Embryonic facial prominence (tissue), 1 donor: ENCODE measurements at regions not wholly inside any gene's neighbourhood (a gene's known extent, or its start where the extent isn't known, plus 50 kb on each side); places are given as distances from the start of the nearest gene placed in this dataset.

Experiments used
- DNase-seq: peaks from one replicate; pipeline ENCODE4 v3.0.0-alpha.2; 2016; ENCODE audit errors: extremely low spot score

GRCh38 chr10:123494301-123494808, 171.8 kb upstream of the GPR26 start:
- no peak for DNase-seq

GRCh38 chr10:123496375-123496774, 169.8 kb upstream of the GPR26 start:
- DNase-seq, result no peak

DNA sequence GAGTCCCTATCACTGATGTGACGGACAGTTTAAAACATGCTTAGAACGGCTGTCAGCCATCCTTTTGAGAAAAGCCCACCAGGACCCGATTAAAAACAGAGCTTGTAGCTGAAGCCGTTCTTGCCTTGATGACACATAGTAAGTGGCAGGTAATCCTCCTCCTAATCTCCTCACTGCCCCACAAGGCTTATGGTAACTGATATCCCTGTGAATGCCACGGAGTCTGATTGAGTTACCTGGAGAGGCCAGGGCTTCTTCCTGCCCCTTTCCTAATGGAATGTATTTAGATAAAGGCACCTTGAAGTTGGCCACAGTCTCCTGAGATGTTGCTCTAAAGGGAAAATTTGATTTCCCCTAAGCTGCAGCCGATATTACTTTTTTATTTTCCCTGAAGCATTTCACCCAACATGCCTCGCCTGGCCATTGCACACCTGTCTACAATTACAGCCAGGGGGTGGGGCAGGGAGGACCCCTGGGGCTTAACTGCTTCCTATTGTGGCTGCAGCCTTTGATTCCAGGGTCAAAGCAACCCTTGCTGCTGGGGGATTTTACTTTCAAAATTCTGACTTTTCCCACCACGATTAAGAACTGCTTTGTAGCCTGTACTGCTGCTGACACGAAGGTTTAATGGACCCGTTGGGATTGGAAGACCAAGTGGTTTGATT, 169.0 kb upstream of the GPR26 start:
- DNase-seq, result no peak

DNA sequence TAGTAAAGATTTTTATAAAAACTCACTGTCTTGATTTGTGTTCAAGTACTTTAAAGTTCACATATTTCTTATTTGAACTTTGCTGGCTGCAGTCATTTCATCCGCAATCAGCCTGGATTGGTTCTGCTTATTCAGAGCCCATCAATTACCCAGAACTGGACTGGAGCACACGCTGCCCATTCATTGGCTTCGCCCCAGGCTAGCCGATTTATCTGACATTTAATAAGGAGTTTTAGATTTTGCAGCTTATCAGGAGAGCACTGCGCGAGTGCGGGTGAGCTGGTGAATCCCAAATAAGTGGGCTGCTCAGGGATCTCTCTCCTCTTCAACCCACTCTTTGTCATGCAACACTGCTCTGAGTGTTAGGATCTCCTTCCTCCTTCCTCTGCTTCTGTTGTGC, 166.0 kb upstream of the GPR26 start:
- DNase-seq, result no peak

DNA sequence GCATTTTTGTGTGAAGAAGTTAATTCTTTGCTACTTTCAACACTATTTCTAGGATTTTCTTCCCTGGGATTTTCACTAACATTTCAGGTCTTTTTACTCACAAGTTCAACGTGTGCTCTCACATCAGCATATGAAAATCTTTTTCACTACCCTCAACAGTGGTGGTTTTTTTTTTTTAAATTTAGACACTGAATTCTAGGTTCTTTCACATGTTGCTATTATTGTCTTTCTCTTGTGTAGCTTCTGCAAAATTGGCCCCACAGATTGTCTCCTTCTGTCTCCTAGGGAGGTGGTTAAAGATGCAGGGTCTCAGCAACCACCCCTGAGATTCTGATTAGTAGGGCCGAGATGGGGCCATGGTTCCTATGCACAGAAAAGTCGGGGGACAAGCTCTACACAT, 165.0 kb upstream of the GPR26 start:
- no peak for DNase-seq

DNA sequence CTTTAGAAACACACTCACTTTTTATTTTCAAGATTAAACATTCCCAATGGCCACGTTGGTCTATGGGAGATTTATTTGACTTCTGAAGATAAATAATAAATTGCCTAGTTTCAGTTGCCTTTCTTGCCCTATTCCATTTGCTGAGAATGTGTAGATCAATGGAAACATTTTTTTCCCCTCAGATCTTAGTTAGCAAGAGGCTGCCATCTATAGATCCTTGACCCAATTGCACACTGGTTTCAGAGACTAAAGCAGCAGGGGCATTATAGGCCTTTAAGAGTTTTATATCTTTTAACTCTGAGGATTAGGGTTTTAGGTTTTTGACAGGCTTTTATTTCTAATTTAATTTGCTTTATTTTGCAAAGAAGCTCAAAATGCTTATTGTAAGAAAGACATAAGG, 163.2 kb upstream of the GPR26 start:
- DNase-seq, result no peak

DNA sequence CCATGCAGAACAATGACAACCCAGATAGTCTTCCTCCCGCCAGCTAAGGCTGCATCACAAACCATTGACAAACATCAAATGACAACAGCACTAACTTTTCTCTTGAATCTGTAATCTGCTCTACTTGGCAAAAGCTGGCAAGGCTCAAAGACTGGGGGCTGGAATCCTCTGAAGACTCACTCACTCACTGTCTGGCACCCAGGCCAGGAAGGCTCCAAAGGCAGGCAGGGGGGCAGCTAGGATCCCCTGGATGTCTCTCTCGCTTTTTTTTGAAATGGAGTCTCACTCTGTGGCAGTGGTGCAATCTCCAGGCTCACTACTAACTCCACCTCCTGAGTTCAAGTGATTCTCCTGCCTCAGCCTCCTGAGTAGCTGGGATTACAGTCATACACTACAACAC, 159.7 kb upstream of the GPR26 start:
- DNase-seq, result no peak

DNA sequence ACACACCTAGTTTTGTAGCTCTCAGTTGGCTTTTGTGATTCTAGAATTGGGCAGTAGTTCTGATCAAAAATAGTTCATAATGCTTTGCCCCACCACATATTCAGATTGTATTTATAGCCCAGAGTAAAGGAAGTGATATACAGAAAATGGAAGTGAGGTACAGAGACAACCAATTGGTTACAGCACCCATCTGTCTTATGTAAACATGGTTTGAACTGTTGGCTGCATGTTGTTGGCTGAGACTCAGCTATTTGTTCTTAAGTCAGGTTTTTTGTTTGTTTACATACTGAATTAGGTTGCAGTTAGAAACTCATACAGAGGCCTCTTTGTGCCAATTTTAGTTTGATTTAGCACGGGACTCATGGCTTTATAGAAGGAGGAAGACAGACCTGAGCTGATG, 158.9 kb upstream of the GPR26 start:
- no peak for DNase-seq

GRCh38 chr10:123509338-123509737, 156.8 kb upstream of the GPR26 start:
- DNase-seq, result no peak

GRCh38 chr10:123512901-123513775, 153.0 kb upstream of the GPR26 start:
- no peak for DNase-seq

DNA sequence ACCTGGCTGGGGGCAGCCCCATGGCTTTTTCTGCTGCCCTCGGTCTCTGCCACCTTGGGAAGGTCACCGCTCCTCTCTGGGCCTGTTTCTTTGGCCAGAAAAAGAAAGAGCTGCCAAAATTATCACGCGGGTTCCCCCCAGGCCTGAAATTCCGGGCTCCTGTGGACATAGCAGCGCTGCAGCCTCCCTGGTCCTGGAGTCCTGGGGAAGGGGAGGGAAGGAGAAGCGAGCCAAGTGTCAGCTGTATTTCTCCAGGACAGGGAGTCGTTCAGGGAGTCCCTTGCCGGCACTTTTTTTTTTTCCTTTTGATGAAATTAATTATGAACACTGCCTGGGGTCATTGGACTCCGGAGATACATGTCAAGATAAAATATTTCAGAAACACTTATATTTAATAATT, 152.3 kb upstream of the GPR26 start:
- no peak for DNase-seq

GRCh38 chr10:123514996-123515395, 151.2 kb upstream of the GPR26 start:
- no peak for DNase-seq

GRCh38 chr10:123515661-123516060, 150.5 kb upstream of the GPR26 start:
- no peak for DNase-seq

- no peak for DNase-seq
Measured at GRCh38 chr10:123516291-123516690, 149.9 kb upstream of the GPR26 start.

DNA sequence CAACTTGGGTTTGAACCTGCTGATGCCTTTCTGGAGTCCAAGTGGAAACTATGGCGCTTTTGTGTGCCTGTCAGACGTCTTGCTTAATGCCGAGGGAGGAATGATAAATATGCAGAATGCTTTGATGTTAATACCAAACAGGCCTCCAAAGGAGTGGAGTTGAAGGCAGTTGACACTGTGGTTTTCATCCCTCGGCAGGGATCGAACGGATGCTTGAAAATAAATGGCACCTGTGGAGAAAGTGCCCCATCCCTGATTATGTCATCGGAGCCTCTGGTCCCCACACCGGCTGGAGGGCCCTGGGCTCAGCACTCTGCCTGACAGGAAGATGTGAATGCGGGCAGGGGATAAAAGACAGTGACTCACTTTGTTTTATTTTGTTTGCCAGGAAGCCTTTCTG, 148.7 kb upstream of the GPR26 start:
- no peak for DNase-seq

- DNase-seq, result no peak
Measured at GRCh38 chr10:123517901-123518300, 148.3 kb upstream of the GPR26 start.

GRCh38 chr10:123518765-123519164, 147.4 kb upstream of the GPR26 start:
- DNase-seq, result no peak

DNA sequence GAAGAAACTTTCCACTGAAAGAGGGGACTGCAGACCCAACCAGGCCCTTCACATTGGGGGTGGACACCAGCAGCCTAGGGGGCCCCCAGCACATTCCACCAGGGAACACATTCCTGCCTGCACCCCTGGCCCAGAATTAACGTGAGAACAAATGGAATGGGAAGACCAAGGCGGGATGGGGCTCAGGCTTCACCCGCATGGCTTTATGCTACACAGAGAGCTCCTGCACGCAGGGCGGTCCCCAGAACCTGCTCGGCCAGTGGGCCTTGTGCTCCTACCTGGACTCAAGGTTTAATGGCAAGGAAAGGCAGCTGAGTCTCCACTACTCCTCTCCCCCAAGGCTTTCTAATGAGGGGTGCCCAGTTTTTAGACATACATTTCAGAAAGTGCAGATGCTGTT, 146.3 kb upstream of the GPR26 start:
- DNase-seq, result no peak

DNA sequence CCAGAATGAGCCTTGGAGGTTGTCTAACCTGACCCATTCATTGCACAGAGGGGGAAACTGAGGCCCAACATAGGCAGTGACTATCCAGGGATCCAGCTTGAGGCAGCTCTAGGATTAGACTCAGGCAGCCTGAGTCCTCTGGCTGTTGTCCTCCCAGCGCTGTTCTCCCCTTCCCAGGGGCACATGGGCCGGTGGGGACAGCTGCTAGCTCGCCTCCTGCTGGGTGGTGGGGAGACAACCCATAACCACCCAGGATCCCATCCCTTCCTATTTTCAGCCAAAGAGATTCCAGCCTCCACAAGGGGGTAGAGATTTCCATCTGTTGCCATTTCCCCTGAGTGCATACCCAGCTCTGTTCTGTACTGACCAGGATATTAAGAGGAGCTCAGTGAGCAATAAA, 145.1 kb upstream of the GPR26 start:
- DNase-seq, result no peak

DNA sequence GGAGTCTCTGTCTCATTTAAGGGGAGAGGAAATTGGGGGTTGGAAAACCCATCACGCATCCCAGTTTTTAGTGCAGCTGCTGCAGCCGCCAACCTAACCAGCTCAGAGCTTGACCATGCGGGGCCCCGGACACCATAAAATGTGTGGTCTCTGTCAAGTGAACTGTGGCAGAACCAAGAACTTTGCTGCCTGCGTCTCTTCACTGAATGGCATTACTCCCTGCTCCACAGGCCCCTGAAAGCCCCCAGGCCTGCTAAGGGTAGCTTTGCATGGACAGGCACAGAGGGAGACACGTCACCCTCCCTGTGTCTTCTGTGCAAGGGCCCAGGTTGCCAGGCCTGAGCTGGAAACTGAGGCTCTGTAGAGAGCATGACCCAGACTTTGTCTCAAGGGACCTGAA, 144.6 kb upstream of the GPR26 start:
- no peak for DNase-seq

DNA sequence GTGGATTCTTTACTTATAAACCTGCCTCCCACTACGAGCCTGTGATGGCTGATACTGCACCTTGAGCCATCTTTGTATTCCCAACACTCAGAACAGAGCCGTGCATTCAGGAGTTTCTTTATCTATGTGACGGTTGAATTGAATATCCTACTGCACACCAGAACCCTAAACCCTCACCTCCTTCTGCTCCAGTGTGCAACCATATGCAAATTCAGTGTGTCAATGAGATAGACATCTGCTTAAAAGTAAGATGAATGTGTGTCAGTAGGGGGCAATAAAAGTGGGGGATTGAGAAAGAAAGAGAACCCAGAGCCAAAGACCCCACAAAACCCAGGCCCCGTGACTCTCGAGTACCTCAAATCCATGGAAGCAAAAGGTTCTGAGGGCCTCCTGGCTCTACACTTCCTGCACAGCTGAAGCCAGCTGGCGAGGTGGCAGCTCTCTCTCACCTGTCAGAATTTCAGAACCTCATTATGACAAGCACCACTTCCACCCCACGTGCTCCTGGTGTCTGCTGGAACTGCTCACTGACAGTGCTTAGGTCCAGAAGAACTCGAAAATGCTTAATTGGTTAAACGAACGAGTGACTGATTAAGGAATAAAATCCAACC, 143.3 kb upstream of the GPR26 start:
- DNase-seq, result no peak

- DNase-seq, result no peak
Measured at GRCh38 chr10:123523833-123524232, 142.3 kb upstream of the GPR26 start.
